IMR-90 (cell line): ENCODE measurements at regions not wholly inside any gene's neighbourhood (a gene's known extent, or its start where the extent isn't known, plus 50 kb on each side); places are given as distances from the start of the nearest gene placed in this dataset.

Experiments
- CEBPB ChIP-seq: IDR thresholded peaks from 2 replicates; pipeline ENCODE4 v1.6.1; 2012; ENCODE audit warnings: low read depth, low read length, improper control_type of control experiment
- CTCF ChIP-seq: conservative IDR thresholded peaks from 2 replicates; pipeline ENCODE4 v1.5.1; 2012; ENCODE audit warnings: mild to moderate bottlenecking, low read depth, low read length, improper control_type of control experiment
- FOS ChIP-seq: fragments of 150-350 bp; IDR thresholded peaks from 2 replicates; pipeline ENCODE4 v1.6.1; 2016; ENCODE audit warnings: low read depth, low read length
- POLR2A ChIP-seq: IDR thresholded peaks from 2 replicates; pipeline ENCODE4 v1.6.1; 2012; ENCODE audit warnings: mild to moderate bottlenecking, low read depth, low read length
- RAD21 ChIP-seq: IDR thresholded peaks from 2 replicates; pipeline ENCODE4 v1.6.1; 2012; ENCODE audit warnings: low read length, improper control_type of control experiment
- RCOR1 ChIP-seq: IDR thresholded peaks from 2 replicates; pipeline ENCODE4 v1.6.1; 2012; ENCODE audit warnings: mild to moderate bottlenecking, low read length, improper control_type of control experiment; ENCODE audit not compliant: insufficient replicate concordance
- SMC3 ChIP-seq: fragments of 150-350 bp; IDR thresholded peaks from 2 replicates; pipeline ENCODE4 v1.6.1; 2016; ENCODE audit warnings: low read depth, mild to moderate bottlenecking, antibody characterized with exemption, low read length, moderate library complexity
- USF2 ChIP-seq: fragments of 150-350 bp; IDR thresholded peaks from 2 replicates; pipeline ENCODE4 v1.6.1; 2017; ENCODE audit warnings: mild to moderate bottlenecking, antibody characterized with exemption, low read length, low read depth

- TF ChIP-seq CTCF: no peak
- TF ChIP-seq SMC3: no peak
- no peak for TF ChIP-seq RAD21
- no peak for TF ChIP-seq USF2
- no peak for TF ChIP-seq CEBPB
- no peak for TF ChIP-seq POLR2A
- TF ChIP-seq RCOR1: no peak
- no peak for TF ChIP-seq FOS
Measured at GRCh38 chr2:7866104-7866503, 815.8 kb upstream of the ID2 start.
